ENCODE measurements at regions not wholly inside any gene's neighbourhood (a gene's known extent, or its start where the extent isn't known, plus 50 kb on each side); places are given as distances from the start of the nearest gene placed in this dataset.

- no peak for TF ChIP-seq TGIF2 (CRISPR knock-in tag; IDR thresholded peaks at IDR 0.05)
- no peak for TF ChIP-seq ZNF558 (CRISPR knock-in tag; IDR thresholded peaks at IDR 0.05; ENCODE audit: borderline replicate concordance)
- TF ChIP-seq CTCF (CRISPR knock-in tag; IDR thresholded peaks at IDR 0.05) = no peak
- no peak for TF ChIP-seq RAD21 (CRISPR knock-in tag; IDR thresholded peaks at IDR 0.05)
- no peak for TF ChIP-seq ZBTB43 (CRISPR knock-in tag; conservative IDR thresholded peaks at IDR 0.05)
- TF ChIP-seq ZBTB10 (CRISPR knock-in tag; IDR thresholded peaks at IDR 0.05; ENCODE audit: borderline replicate concordance) = no peak
- TF ChIP-seq ETV6 (CRISPR knock-in tag; conservative IDR thresholded peaks at IDR 0.05) = no peak
- no peak for TF ChIP-seq KLF11 (CRISPR knock-in tag; IDR thresholded peaks at IDR 0.05)
- no peak for TF ChIP-seq SKIL (CRISPR knock-in tag; IDR thresholded peaks at IDR 0.05; ENCODE audit: borderline replicate concordance)
Observed at GRCh38 chrX:102832661-102833060, 104.4 kb upstream of the RAB40AL start.

Data from HepG2 (cell line).